ENCODE measurements at regions not wholly inside any gene's neighbourhood (a gene's known extent, or its start where the extent isn't known, plus 50 kb on each side); places are given as distances from the start of the nearest gene placed in this dataset.

DNA sequence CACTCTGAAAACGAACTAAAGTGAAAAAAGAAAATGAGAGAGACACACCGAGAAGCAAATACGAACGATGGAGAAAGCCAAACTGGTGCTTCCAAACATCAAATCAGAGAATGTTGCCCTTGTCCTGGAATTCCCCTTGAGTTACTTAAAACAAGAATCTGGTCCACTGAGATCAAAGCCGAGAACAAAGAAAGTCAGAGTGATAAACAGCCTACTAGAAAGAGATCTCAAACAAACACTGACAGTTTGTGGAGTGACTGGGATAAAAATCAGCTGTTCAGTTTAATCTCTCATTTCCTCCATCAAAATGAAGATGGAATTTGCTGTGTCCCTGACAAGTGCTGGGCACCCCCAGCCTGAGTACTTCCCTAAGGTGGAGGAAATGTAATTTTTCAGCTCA, 582.6 kb downstream of the NR2F1-AS1 start:
- POLR2A ChIA-PET = no interaction called here

DNA sequence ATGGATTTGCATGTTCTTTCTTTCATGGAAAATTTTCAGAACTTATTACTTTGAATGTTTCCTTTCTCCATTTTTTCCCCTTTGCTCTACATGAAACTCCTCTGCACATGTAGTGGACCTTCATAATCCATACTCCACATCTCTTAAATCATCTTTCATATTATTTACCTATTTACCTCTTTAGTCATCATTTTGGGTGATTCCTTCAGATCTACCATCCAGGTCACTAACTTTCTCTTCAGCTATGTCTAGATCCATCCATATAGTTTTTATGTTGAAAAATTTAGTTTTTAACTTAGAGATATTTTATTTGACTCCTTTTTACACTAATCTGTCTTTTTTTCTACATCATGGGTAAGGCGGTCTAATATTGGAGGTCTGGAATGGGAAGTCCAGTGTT, 586.6 kb downstream of the NR2F1-AS1 start:
- H3K36me3 Mint-ChIP-seq (ENCODE audit: low read depth) = no peaks in the 10 kb centered on the region
- POLR2A ChIA-PET = no interaction called here
- H3K27me3 Mint-ChIP-seq = no peaks in the 10 kb centered on the region
- no peak for ATAC-seq
- DNase-seq = no peak
- TF ChIP-seq, protein P1, sequence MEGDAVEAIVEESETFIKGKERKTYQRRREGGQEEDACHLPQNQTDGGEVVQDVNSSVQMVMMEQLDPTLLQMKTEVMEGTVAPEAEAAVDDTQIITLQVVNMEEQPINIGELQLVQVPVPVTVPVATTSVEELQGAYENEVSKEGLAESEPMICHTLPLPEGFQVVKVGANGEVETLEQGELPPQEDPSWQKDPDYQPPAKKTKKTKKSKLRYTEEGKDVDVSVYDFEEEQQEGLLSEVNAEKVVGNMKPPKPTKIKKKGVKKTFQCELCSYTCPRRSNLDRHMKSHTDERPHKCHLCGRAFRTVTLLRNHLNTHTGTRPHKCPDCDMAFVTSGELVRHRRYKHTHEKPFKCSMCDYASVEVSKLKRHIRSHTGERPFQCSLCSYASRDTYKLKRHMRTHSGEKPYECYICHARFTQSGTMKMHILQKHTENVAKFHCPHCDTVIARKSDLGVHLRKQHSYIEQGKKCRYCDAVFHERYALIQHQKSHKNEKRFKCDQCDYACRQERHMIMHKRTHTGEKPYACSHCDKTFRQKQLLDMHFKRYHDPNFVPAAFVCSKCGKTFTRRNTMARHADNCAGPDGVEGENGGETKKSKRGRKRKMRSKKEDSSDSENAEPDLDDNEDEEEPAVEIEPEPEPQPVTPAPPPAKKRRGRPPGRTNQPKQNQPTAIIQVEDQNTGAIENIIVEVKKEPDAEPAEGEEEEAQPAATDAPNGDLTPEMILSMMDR (IDR thresholded peaks at IDR 0.05) = no peak
- intact Hi-C loops (cut with micrococcal nuclease) = no loop called here
- H3K27ac Mint-ChIP-seq = no peak overlapping the region
- H3K4me1 Mint-ChIP-seq (ENCODE audit: low read depth) = no peaks in the 10 kb centered on the region
- H3K4me3 Mint-ChIP-seq = no peak overlapping the region
- H3K9me3 Mint-ChIP-seq = peaks cover 6% of the 10 kb centered on the region
- CTCF ChIA-PET = no interaction called here

More for the DNA sequence above, 582.6 kb downstream of the NR2F1-AS1 start:
- TF ChIP-seq, protein P1 (IDR thresholded peaks at IDR 0.05) = no peak
- H3K9me3 Mint-ChIP-seq = peaks cover 5% of the 10 kb centered on the region
- H3K4me1 Mint-ChIP-seq (ENCODE audit: low read depth) = no peaks in the 10 kb centered on the region
- intact Hi-C loops (cut with micrococcal nuclease) = no loop called here
- no peaks in the 10 kb centered on the region for H3K27me3 Mint-ChIP-seq
- ATAC-seq = no peak
- no peak overlapping the region for H3K27ac Mint-ChIP-seq
- DNase-seq = no peak
- CTCF ChIA-PET = no interaction called here
- no peaks in the 10 kb centered on the region for H3K36me3 Mint-ChIP-seq (ENCODE audit: low read depth)
- H3K4me3 Mint-ChIP-seq = no peak overlapping the region

DNA sequence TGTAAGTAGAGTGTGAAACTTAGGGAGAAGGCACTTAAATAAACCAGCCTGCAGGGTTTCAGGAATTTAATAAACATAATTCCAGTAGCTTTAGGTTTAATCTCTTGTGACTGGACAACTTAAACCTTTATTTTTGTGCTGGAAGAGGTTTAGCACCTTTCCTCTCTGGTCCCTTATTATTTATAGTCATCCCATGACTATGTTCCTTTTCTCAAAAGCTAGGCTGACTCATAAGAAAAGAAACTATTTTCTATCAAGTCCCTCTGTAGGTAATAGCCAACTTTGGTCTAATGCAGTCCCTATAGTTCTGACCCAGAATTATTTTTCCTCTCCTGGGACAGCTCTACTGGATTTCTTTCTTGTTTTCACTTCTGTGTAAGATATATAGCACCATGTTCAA, 588.9 kb downstream of the NR2F1-AS1 start:
- H3K27me3 Mint-ChIP-seq = no peaks in the 10 kb centered on the region
- H3K4me1 Mint-ChIP-seq (ENCODE audit: low read depth) = no peaks in the 10 kb centered on the region
- intact Hi-C loops (cut with micrococcal nuclease) = no loop called here
- ChIA-PET CTCF (no interaction called here), POLR2A (no interaction called here)
- H3K9me3 Mint-ChIP-seq = peaks cover 9% of the 10 kb centered on the region
- H3K4me3 Mint-ChIP-seq = no peak overlapping the region
- no peaks in the 10 kb centered on the region for H3K36me3 Mint-ChIP-seq (ENCODE audit: low read depth)
- DNase-seq = no peak
- ATAC-seq = no peak
- no peak overlapping the region for H3K27ac Mint-ChIP-seq
- TF ChIP-seq, protein P1 (IDR thresholded peaks at IDR 0.05) = no peak

DNA sequence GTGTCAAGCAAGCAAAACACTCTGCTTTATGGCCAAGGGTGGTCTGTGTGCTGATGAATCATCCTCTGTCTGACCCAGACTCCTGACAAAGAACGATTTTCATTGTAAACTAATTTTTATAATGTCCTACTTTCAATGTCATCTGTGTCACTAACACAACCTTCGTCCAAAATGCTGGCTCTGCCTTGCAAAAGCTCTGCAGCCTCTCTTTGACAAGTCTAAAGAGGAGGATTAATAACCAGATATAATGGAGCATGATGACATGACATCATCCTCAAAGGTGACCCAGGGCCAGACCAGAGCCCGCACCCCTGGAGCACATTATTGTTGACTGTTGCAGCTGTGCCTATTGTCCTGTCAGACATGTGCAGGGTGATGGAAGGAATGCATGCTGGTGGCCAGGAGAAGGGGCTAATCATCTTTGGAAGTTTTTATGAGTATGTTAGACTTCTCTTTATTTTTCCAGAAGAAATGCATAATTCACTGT, 589.4 kb downstream of the NR2F1-AS1 start:
- no peaks in the 10 kb centered on the region for H3K36me3 Mint-ChIP-seq (ENCODE audit: low read depth)
- H3K27ac Mint-ChIP-seq = no peak overlapping the region
- DNase-seq = no peak
- H3K4me3 Mint-ChIP-seq = no peak overlapping the region
- ChIA-PET POLR2A (no interaction called here), CTCF (no interaction called here)
- TF ChIP-seq, protein P1 (IDR thresholded peaks at IDR 0.05) = no peak
- intact Hi-C loops (cut with micrococcal nuclease) = no loop called here
- H3K27me3 Mint-ChIP-seq = no peaks in the 10 kb centered on the region
- no peaks in the 10 kb centered on the region for H3K4me1 Mint-ChIP-seq (ENCODE audit: low read depth)
- ATAC-seq = no peak
- H3K9me3 Mint-ChIP-seq = peaks cover 9% of the 10 kb centered on the region

DNA sequence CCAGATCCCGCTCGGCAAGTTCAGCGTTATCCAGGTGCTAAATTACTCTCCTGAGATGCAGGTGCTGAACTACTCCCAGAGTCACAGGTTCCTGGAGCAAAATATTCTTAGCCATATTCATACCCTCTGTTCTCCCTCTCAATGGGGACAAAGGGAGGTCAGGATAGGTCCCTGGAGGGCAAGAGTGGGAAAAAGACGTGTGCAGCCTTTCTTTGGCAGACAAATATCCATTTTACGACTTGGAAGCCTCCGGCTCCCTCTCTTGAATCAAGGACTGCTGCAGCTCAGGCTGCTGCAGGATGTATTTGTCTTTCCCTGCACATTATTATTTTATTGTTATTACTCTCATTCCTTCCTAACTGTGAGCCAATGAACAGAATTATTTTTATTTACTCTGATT, 590.2 kb downstream of the NR2F1-AS1 start:
- POLR2A ChIA-PET = no interaction called here

More for the DNA sequence above, 590.2 kb downstream of the NR2F1-AS1 start:
- Mint-ChIP-seq H3K27me3 (no peaks in the 10 kb centered on the region), H3K27ac (no peak overlapping the region), H3K4me1 (ENCODE audit: low read depth) (no peaks in the 10 kb centered on the region), H3K4me3 (no peak overlapping the region), H3K9me3 (peaks cover 9% of the 10 kb centered on the region), H3K36me3 (ENCODE audit: low read depth) (no peaks in the 10 kb centered on the region)
- CTCF ChIA-PET = no interaction called here
- no peak for ATAC-seq
- TF ChIP-seq, protein P1 (IDR thresholded peaks at IDR 0.05) = no peak
- no peak for DNase-seq
- intact Hi-C loops (cut with micrococcal nuclease) = no loop called here

All from activated CD8-positive, alpha-beta T cell treated with anti-CD3 and anti-CD28 coated beads for 36 hours (primary cell).